Activated T-cell treated with anti-CD3 and anti-CD28 coated beads, Interleukin-2, amount 50 U/mL, for 72 hours (primary cell): ENCODE measurements at regions not wholly inside any gene's neighbourhood (a gene's known extent, or its start where the extent isn't known, plus 50 kb on each side); places are given as distances from the start of the nearest gene placed in this dataset.

Experiments
- ATAC-seq, 2 donors: fragments of 150-1000 bp; cut with Tn5 transposase; replicated peaks in 1 of 2; 2 replicates each; pipeline ENCODE4 v1.10.0; 2021; ENCODE audit warnings: moderate library complexity in 2 of 2, mild to moderate bottlenecking in 1 of 2
- DNase-seq, 2 donors: peaks; one replicate each; pipeline ENCODE4 v3.0.0; 2021 to 2022; ENCODE audit warnings: mixed read lengths in 1 of 2
- H3K27ac Mint-ChIP-seq: one replicate; pipeline ENCODE4 v1.8.0; 2022; ENCODE audit warnings: mild to moderate bottlenecking, moderate library complexity, mixed read lengths
- H3K27me3 Mint-ChIP-seq: one replicate; pipeline ENCODE4 v1.8.0; 2022; ENCODE audit warnings: low read depth, mixed read lengths
- H3K36me3 Mint-ChIP-seq, 2 donors: one replicate each; pipeline ENCODE4 v1.8.0; 2022; ENCODE audit warnings: mixed read lengths in 2 of 2, mild to moderate bottlenecking in 1 of 2; ENCODE audit not compliant: insufficient read depth in 2 of 2
- H3K4me1 Mint-ChIP-seq: one replicate; pipeline ENCODE4 v1.8.0; 2022; ENCODE audit warnings: low read depth, mixed read lengths
- H3K4me3 Mint-ChIP-seq, 2 donors: one replicate each; pipeline ENCODE4 v1.8.0; 2022; ENCODE audit warnings: mild to moderate bottlenecking in 2 of 2, mixed read lengths in 2 of 2, moderate library complexity in 2 of 2
- H3K9me3 Mint-ChIP-seq, 2 donors: one replicate each; pipeline ENCODE4 v1.8.0; 2022; ENCODE audit warnings: mixed read lengths in 2 of 2

DNA sequence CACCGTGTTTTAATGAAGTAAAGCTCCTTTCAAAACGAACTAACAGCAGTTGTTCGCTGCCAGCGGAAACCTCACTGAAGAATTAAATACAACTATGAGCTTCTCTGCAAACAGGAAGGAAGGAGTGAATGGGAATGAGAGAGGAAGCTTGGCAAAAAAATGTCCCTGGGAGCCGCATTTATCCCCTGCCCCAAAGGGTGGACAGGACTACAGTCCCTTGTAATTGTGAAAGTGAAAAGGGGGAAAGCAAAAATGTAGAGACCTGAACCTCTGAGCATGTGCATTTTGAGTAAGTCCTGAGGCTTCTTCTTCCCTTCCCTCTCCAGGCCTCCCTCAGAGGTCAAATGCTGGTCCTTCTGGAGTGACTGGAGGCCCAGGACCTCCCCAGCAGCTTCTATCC, 53.8 kb upstream of the BMP2K start:
- peaks cover 16% of the 10 kb centered on the region for H3K4me1 Mint-ChIP-seq
- H3K36me3 Mint-ChIP-seq = no peaks in the 10 kb centered on the region
- H3K9me3 Mint-ChIP-seq = no peaks in the 10 kb centered on the region
- ATAC-seq = no peak
- no peak overlapping the region for H3K27ac Mint-ChIP-seq
- H3K27me3 Mint-ChIP-seq = no peaks in the 10 kb centered on the region
- no peak for DNase-seq
- H3K4me3 Mint-ChIP-seq = no peak overlapping the region

- H3K4me3 Mint-ChIP-seq = no peak overlapping the region
- ATAC-seq = no peak
Observed at GRCh38 chr4:78722878-78723277, 53.3 kb upstream of the BMP2K start.

More at GRCh38 chr4:78722878-78723277, 53.3 kb upstream of the BMP2K start:
- Mint-ChIP-seq H3K27ac (no peak overlapping the region), H3K27me3 (no peaks in the 10 kb centered on the region), H3K9me3 (no peaks in the 10 kb centered on the region), H3K36me3 (no peaks in the 10 kb centered on the region), H3K4me1 (peaks cover 16% of the 10 kb centered on the region)
- no peak for DNase-seq
